Gastrocnemius medialis (tissue), 4 donors: ENCODE measurements at regions not wholly inside any gene's neighbourhood (a gene's known extent, or its start where the extent isn't known, plus 50 kb on each side); places are given as distances from the start of the nearest gene placed in this dataset.

Experiments
- ATAC-seq, 2 donors: fragments of 150-250 bp; one replicate each; pipeline ENCODE4 v1.9.1; 2016
- DNase-seq, 2 donors: peaks; one replicate each; pipeline ENCODE4 v3.0.0-alpha.2; 2019
- H3K27ac ChIP-seq, 4 donors: fragments of 200-600 bp; sonication (generic); 1 replicate in 1 of 4; 2 replicates in 3 of 4; pipeline ENCODE4 v1.5.1; 2016 to 2018; ENCODE audit warnings: mild to moderate bottlenecking in 2 of 4, moderate library complexity in 1 of 4
- H3K27me3 ChIP-seq, 3 donors: fragments of 200-600 bp; sonication (generic) in 2 of 3; 1 replicate in 1 of 3; 2 replicates in 2 of 3; pipeline versions ENCODE4 v1.5.1 to v1.6.0; 2016 to 2019; ENCODE audit warnings: mild to moderate bottlenecking in 1 of 3, moderate library complexity in 1 of 3
- H3K36me3 ChIP-seq, 2 donors: fragments of 200-600 bp; sonication (generic) in 1 of 2; one replicate each; pipeline ENCODE4 v1.5.1; 2017 to 2018
- H3K4me1 ChIP-seq, 2 donors: fragments of 200-600 bp; sonication (generic) in 1 of 2; one replicate each; pipeline ENCODE4 v1.5.1; 2016 to 2017; ENCODE audit warnings: mild to moderate bottlenecking in 2 of 2
- H3K4me3 ChIP-seq, 4 donors: fragments of 200-600 bp; sonication (generic) in 3 of 4; 1 replicate in 1 of 4; 2 replicates in 3 of 4; pipeline ENCODE4 v1.5.1; 2016 to 2019; ENCODE audit warnings: mild to moderate bottlenecking in 2 of 4
- H3K9me3 ChIP-seq, 3 donors: fragments of 200-600 bp; sonication (generic) in 2 of 3; 1 replicate in 1 of 3; 2 replicates in 2 of 3; pipeline ENCODE4 v1.5.1; 2016 to 2019
- CTCF ChIP-seq, 5 experiments: fragments of 450-650 bp in 3 of 5; fragments of 200-600 bp in 2 of 5; sonication (generic) in 2 of 5; IDR thresholded peaks in 4 of 5; conservative IDR thresholded peaks in 1 of 5; 1 replicate in 4 of 5; 2 replicates in 1 of 5; pipeline ENCODE4 v1.5.1; 2016 to 2019; ENCODE audit warnings: antibody characterized with exemption in 5 of 5, mild to moderate bottlenecking in 3 of 5, moderate library complexity in 3 of 5
- POLR2A ChIP-seq, 2 donors: fragments of 450-650 bp; IDR thresholded peaks; one replicate each; pipeline ENCODE4 v1.6.1; 2017; ENCODE audit warnings: antibody characterized with exemption in 2 of 2, mild to moderate bottlenecking in 2 of 2, moderate library complexity in 2 of 2
- in situ Hi-C, 4 donors: fragments of 200-750 bp; cut with MboI; loops; one replicate each; pipeline versions ENCODE4 v1.15.0 to v1.8.0; 2017; ENCODE audit warnings: low sequenced_read_pairs in 4 of 4
- intact Hi-C: fragments of 100-400 bp; cut with DNase I; formaldehyde crosslinking; loops from one replicate; pipeline ENCODE4 v1.15.1; 2023; ENCODE audit warnings: low total_unique reads

GRCh38 chr6:153840039-153840850 is 198.8 kb upstream of the OPRM1 start:
- Histone ChIP-seq H3K4me1 (no peaks in the 10 kb centered on the region), H3K36me3 (no peaks in the 10 kb centered on the region), H3K27me3 (no peaks in the 10 kb centered on the region), H3K27ac (no peak overlapping the region), H3K4me3 (no peak overlapping the region), H3K9me3 (no peaks in the 10 kb centered on the region)
- no peak for TF ChIP-seq POLR2A (IDR thresholded peaks at IDR 0.05)
- no peak for TF ChIP-seq CTCF (IDR thresholded peaks at IDR 0.05 in 4 of 5, conservative IDR thresholded peaks at IDR 0.05 in 1 of 5)
- ATAC-seq (no peak), DNase-seq (no peak)
- in situ Hi-C loops (no loop called here), intact Hi-C loops (no loop called here)

GRCh38 chr6:153832543-153832942 is 206.5 kb upstream of the OPRM1 start:
- H3K36me3 ChIP-seq: no peaks in the 10 kb centered on the region

GRCh38 chr6:153831350-153832078 is 207.5 kb upstream of the OPRM1 start:
- no peak overlapping the region for H3K4me3 ChIP-seq
- no peaks in the 10 kb centered on the region for H3K36me3 ChIP-seq
- in situ Hi-C loops: no loop called here
- intact Hi-C loops: no loop called here
- H3K27ac ChIP-seq: no peak overlapping the region
- DNase-seq (no peak), ATAC-seq (no peak)
- no peaks in the 10 kb centered on the region for H3K4me1 ChIP-seq
- TF ChIP-seq POLR2A (IDR thresholded peaks at IDR 0.05) (no peak), CTCF (IDR thresholded peaks at IDR 0.05 in 4 of 5, conservative IDR thresholded peaks at IDR 0.05 in 1 of 5) (no peak)
- H3K9me3 ChIP-seq: no peaks in the 10 kb centered on the region
- no peaks in the 10 kb centered on the region for H3K27me3 ChIP-seq

More at GRCh38 chr6:153832543-153832942, 206.5 kb upstream of the OPRM1 start:
- TF ChIP-seq CTCF (IDR thresholded peaks at IDR 0.05 in 4 of 5, conservative IDR thresholded peaks at IDR 0.05 in 1 of 5) (no peak), POLR2A (IDR thresholded peaks at IDR 0.05) (no peak)
- H3K4me3 ChIP-seq: no peak overlapping the region
- no peak for ATAC-seq
- in situ Hi-C loops: no loop called here
- intact Hi-C loops: no loop called here
- DNase-seq: no peak
- no peaks in the 10 kb centered on the region for H3K4me1 ChIP-seq
- H3K27ac ChIP-seq: no peak overlapping the region
- no peaks in the 10 kb centered on the region for H3K27me3 ChIP-seq
- H3K9me3 ChIP-seq: no peaks in the 10 kb centered on the region

DNA sequence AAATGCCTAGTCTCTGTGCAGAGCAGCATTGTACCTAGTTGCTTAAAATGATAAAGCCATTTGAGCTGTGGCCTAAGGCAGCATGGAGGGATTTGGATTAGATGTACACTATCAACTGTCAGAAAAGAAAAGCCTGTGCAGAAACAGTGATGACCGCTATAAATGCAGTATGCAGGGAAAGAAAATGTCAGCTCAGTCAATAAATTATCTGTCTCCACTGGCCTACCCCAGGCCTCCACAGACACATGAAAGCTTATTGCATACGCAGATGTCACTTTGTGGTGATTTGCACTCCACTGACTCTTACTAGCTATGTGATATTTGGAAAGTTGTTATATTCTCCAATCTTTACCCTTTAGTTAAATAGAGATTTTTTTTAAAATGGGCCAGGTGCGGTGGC is 221.9 kb upstream of the OPRM1 start:
- no peak overlapping the region for H3K27ac ChIP-seq
- H3K4me3 ChIP-seq: no peak overlapping the region
- H3K36me3 ChIP-seq: no peaks in the 10 kb centered on the region
- intact Hi-C loops (no loop called here), in situ Hi-C loops (no loop called here)
- H3K9me3 ChIP-seq: no peaks in the 10 kb centered on the region
- no peaks in the 10 kb centered on the region for H3K4me1 ChIP-seq
- DNase-seq (no peak), ATAC-seq (no peak)
- no peaks in the 10 kb centered on the region for H3K27me3 ChIP-seq
- no peak for TF ChIP-seq CTCF (IDR thresholded peaks at IDR 0.05 in 4 of 5, conservative IDR thresholded peaks at IDR 0.05 in 1 of 5)
- TF ChIP-seq POLR2A (IDR thresholded peaks at IDR 0.05): no peak
